Panc1 (cell line): ENCODE measurements at regions not wholly inside any gene's neighbourhood (a gene's known extent, or its start where the extent isn't known, plus 50 kb on each side); places are given as distances from the start of the nearest gene placed in this dataset.

Experiments used
- CTCF ChIP-seq: fragments of 450-650 bp; IDR thresholded peaks from 2 replicates; pipeline ENCODE4 v1.5.1; 2017; ENCODE audit warnings: mild to moderate bottlenecking
- REST ChIP-seq, 2 experiments: IDR thresholded peaks; 2 replicates each; pipeline ENCODE4 v1.6.1; 2011 to 2012; ENCODE audit warnings: low read depth in 2 of 2, control low read depth in 1 of 2, low read length in 1 of 2, mild to moderate bottlenecking in 1 of 2, moderate library complexity in 1 of 2; ENCODE audit not compliant: insufficient read depth in 1 of 2

- TF ChIP-seq CTCF (no peak), REST (IDR thresholded peaks at IDR 0.05; ENCODE audit: insufficient read depth in 1 of 2, low read depth in 2 of 2, low read length in 1 of 2) (no peak)
Measured at GRCh38 chr5:122545986-122546385, 228.9 kb upstream of the SNX2 start.
